ENCODE measurements at regions not wholly inside any gene's neighbourhood (a gene's known extent, or its start where the extent isn't known, plus 50 kb on each side); places are given as distances from the start of the nearest gene placed in this dataset.

DNA sequence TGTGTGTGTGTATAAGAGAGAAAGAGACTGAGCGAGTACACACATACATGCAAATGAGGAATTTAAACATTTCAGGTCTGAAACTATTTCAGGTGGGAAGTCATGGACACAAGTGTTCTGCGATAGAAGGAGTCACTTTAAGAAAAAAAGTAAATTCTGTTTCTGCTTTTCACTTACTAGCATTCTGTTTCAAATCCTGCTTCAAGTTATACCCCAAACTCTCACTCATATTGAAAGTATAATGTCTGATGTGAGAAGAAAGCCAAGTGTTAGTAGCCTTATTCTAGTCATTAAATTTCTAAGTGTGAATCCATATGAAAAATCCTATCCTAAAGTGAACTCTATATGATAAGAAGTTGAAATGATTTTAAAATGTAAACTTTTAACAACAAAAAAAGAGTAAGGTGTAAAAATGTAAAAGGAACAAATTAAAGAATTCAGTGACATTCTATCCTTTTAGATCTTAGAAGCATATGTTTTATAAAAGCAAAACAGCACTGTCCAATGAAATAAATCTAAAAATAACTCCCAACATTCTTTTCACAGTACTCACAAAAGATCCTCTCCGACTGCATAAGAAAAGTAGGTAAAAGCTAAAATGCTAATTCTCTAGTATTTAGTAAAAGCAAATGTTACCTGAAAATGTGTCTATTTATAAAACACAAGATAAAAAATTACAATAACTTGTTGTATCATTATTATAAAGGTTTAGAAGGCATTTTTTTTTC lies 570.6 kb downstream of the ZEB2 start:
- DNase-seq (ENCODE audit: low spot score) (no peak), ATAC-seq (ENCODE audit: low FRiP score) (no peak)
- TF ChIP-seq, protein P1, sequence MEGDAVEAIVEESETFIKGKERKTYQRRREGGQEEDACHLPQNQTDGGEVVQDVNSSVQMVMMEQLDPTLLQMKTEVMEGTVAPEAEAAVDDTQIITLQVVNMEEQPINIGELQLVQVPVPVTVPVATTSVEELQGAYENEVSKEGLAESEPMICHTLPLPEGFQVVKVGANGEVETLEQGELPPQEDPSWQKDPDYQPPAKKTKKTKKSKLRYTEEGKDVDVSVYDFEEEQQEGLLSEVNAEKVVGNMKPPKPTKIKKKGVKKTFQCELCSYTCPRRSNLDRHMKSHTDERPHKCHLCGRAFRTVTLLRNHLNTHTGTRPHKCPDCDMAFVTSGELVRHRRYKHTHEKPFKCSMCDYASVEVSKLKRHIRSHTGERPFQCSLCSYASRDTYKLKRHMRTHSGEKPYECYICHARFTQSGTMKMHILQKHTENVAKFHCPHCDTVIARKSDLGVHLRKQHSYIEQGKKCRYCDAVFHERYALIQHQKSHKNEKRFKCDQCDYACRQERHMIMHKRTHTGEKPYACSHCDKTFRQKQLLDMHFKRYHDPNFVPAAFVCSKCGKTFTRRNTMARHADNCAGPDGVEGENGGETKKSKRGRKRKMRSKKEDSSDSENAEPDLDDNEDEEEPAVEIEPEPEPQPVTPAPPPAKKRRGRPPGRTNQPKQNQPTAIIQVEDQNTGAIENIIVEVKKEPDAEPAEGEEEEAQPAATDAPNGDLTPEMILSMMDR (IDR thresholded peaks at IDR 0.05), result no peak

DNA sequence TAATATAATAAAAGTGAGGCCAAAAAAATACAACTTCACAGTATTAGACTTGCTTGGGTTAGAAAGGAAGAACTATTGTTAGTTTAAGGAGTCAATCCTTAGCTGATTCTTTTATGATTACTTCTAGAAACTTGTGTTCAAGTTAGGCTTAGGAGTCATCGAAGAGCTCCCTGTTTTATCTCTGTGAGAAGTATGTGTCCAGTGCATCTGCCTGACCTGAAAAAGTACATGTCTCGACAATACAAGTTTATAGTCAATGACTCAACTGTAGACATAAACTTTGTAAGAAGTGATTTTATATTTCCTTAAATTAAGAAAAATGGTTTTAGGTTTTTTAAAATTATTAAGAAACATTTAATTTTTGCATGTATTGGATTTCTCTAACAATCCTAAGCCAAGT lies 571.2 kb downstream of the ZEB2 start:
- TF ChIP-seq, protein P1 (IDR thresholded peaks at IDR 0.05), result no peak
- ATAC-seq (ENCODE audit: low FRiP score), result no peak

DNA sequence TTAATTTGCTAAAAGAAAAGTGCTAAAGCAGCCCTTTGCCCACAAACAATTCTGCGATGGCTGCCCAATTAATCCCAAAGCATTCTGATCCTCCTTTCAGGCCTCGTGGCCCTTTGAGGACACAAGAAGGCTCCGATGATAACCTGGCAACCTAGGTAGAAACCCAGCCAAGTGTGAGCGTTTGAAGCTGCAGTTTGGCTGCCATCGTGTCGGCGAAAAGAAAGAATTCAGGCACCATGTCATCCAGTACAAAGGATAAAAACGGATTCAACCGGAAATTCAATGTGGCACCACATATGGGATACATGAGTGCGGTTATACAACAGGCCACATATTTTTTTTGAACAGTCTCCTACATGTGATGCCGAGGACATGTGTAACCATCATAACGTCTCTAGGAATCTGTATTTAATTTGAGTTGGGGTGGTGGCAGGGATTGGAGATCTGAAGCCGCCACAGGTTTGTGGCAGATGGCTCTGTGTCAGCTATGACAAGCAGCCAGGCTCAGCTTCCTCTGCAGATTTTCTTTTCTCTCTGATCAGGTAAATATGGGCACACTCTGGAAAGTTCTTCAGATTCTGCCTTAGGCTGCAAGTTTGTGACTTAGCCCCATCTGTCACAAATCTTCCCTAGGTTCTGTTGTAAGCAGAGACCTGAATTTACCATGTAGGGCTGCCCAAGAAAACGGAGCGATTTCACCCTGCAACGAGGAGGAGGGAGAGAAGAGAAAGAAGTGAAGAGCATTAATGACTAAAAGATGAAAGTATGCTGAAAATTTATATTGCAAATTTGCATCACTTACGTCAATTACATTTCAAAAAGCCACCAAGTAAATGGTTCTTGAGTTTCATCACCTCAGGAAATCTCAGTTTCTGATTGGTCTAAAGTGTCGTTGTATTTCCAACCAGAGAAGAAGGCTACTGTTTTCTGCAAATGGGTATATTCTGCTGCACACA lies 573.2 kb downstream of the ZEB2 start:
- ATAC-seq (ENCODE audit: low FRiP score), result no peak
- no peak for DNase-seq (ENCODE audit: low spot score)
- TF ChIP-seq, protein P1 (IDR thresholded peaks at IDR 0.05), result no peak

More for the DNA sequence above, 571.2 kb downstream of the ZEB2 start:
- DNase-seq (ENCODE audit: low spot score), result no peak

DNA sequence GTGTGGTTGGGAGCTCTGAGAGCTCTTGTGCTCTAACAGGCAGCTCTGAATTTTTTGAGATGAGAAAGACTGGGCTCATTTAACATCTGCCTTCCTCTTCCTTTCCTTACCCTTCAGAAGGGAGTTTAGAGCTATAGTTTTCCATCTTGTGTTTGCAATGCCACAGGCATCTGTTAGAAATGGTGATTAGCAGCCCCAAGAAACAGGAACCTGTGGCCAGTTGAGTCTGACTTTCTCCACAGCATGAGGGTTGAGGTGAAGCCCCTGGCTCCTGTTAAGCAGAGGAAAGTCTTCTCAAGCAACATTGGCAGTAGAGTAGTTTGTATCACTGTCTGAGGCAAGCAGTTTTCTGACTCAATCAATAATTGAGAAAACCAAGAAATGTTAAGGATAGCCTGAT lies 577.4 kb downstream of the ZEB2 start:
- ATAC-seq (ENCODE audit: low FRiP score) (no peak), DNase-seq (ENCODE audit: low spot score) (no peak)
- TF ChIP-seq, protein P1 (IDR thresholded peaks at IDR 0.05), result no peak

DNA sequence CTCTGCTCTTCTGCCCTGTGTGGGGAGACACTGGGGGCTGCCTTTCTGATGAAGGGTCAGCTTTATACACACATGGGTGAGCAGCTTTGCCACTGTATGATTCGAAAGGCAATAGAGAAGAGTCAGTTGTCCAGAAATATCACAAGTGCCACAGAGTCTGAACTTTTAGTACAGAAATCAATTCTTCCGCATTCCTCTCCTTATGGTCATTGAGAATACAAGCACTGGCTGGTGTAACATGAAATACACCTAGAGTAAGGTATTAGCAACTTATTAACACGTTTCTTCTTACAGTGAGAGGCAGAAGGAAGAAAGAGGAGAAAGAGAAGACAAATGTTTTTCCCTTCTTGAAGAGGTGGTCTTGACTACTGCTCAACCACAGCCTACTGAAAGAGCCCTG lies 579.2 kb downstream of the ZEB2 start:
- ATAC-seq (ENCODE audit: low FRiP score) (no peak), DNase-seq (ENCODE audit: low spot score) (no peak)
- TF ChIP-seq, protein P1 (IDR thresholded peaks at IDR 0.05), result no peak

DNA sequence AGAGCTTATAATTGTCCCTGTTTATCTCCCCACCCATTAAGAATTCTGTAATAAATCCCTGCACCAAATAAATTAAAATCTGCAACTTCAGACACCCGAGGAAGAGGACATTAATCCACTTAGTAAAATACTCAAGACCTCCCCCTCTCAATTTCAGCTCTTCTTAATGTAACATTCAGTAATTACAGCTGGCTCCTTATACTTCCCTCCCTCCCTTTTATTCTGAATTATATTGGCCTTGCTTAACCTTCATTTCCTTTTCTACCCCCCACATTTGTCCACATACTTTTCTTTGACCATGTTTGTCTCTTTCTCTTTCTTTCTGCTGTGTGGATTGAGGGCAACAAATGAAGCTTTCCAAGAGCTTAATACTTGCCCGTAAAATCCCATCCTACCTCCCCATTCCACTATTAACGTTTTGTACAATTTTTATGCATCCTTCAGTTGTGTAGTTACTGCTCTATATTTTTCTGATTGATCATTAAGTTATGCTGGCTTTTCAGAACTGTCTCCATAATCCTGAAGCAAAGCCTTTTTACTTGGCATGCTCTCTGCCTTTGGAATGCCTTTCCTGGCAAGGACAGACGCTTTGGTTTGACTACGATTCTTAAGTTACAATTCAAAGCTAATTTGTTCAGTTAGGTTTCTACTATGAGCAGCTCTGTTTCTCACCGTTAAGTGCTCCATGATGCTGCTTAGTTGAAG lies 580.1 kb downstream of the ZEB2 start:
- TF ChIP-seq, protein P1 (IDR thresholded peaks at IDR 0.05), result no peak
- ATAC-seq (ENCODE audit: low FRiP score), result no peak

More for the DNA sequence above, 580.1 kb downstream of the ZEB2 start:
- DNase-seq (ENCODE audit: low spot score), result no peak

All from omental fat pad (tissue), 3 donors.